ENCODE measurements at regions not wholly inside any gene's neighbourhood (a gene's known extent, or its start where the extent isn't known, plus 50 kb on each side); places are given as distances from the start of the nearest gene placed in this dataset.

DNA sequence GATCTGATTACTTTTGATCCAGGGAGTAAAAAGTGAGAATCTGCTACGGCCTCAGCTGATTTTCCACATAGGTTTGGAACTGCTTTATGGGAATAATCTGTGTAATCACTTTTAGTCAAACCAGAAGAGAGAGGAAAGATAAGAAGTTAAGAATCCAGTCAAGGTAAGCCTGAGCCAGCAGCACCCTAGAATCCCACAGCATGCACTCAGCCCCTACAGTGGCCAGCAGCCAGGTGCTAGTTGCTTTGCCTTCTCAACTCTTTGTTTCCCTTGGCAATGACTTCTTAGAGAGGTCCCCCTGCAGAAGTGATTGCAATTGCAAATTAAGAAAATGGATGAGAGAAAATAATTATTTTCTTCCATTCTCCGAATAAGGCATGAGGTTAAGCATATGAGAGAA is 59.7 kb upstream of the TMED7 start:
- DNase-seq (no peak), ATAC-seq (ENCODE audit: low read depth) (no peak)
- Histone ChIP-seq H3K4me1 (ENCODE audit: control insufficient read depth in 2 of 2, insufficient read depth in 2 of 2, low read length in 2 of 2) (no peaks in the 10 kb centered on the region), H4K20me1 (ENCODE audit: control insufficient read depth, insufficient read depth, low read length, poor library complexity, severe bottlenecking) (no peaks in the 10 kb centered on the region), H3K36me3 (replicated peaks in 1 of 2; ENCODE audit: control extremely low read depth in 1 of 2, control insufficient read depth in 1 of 2, extremely low read depth in 1 of 2, insufficient read depth in 2 of 2, low read length in 1 of 2) (no peaks in the 10 kb centered on the region), H3K4me2 (replicated peaks; ENCODE audit: low read depth, low read length, poor library complexity, severe bottlenecking) (no peak overlapping the region), H3K27ac (ENCODE audit: low read length in 2 of 2) (no peak overlapping the region), H3K27me3 (replicated peaks in 1 of 4; ENCODE audit: control extremely low read depth in 1 of 4, control insufficient read depth in 3 of 4, insufficient read depth in 4 of 4, low read length in 3 of 4) (peaks cover 0 to 4% (median 0%) of the 10 kb centered on the region in 4 experiments), H3K9me3 (ENCODE audit: control extremely low read depth in 1 of 3, control insufficient read depth in 2 of 3, insufficient read depth in 1 of 3, low read length in 2 of 3) (no peaks in the 10 kb centered on the region), H3K4me3 (ENCODE audit: control extremely low read depth in 1 of 5, extremely low read depth in 1 of 5, insufficient read depth in 1 of 5, low read depth in 2 of 5, low read length in 4 of 5) (no peak overlapping the region), H2AFZ (ENCODE audit: insufficient read depth, low read depth, low read length, poor library complexity, severe bottlenecking) (no peak overlapping the region), H3K9ac (ENCODE audit: low read length) (no peak overlapping the region), H3K79me2 (ENCODE audit: control insufficient read depth, insufficient read depth, low read length) (no peaks in the 10 kb centered on the region)
- Mint-ChIP-seq H3K27me3 (peaks cover 13% of the 10 kb centered on the region), H3K9me3 (ENCODE audit: insufficient read depth) (peaks cover 3% of the 10 kb centered on the region), H3K4me3 (no peak overlapping the region), H3K4me1 (no peaks in the 10 kb centered on the region), H3K27ac (no peak overlapping the region)
- POLR2A ChIA-PET: no interaction called here
- no CpG with 5 or more reads among the region's 2 CpGs for WGBS (ENCODE audit: insufficient coverage)
- intact Hi-C loops (cut with micrococcal nuclease): no loop called here
- CTCF ChIA-PET: no interaction called here
- TF ChIP-seq, protein P1, sequence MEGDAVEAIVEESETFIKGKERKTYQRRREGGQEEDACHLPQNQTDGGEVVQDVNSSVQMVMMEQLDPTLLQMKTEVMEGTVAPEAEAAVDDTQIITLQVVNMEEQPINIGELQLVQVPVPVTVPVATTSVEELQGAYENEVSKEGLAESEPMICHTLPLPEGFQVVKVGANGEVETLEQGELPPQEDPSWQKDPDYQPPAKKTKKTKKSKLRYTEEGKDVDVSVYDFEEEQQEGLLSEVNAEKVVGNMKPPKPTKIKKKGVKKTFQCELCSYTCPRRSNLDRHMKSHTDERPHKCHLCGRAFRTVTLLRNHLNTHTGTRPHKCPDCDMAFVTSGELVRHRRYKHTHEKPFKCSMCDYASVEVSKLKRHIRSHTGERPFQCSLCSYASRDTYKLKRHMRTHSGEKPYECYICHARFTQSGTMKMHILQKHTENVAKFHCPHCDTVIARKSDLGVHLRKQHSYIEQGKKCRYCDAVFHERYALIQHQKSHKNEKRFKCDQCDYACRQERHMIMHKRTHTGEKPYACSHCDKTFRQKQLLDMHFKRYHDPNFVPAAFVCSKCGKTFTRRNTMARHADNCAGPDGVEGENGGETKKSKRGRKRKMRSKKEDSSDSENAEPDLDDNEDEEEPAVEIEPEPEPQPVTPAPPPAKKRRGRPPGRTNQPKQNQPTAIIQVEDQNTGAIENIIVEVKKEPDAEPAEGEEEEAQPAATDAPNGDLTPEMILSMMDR (IDR thresholded peaks at IDR 0.05): no peak
- no peak for TF ChIP-seq EZH2 (IDR thresholded peaks at IDR 0.05; ENCODE audit: borderline replicate concordance, insufficient read depth, low read depth, low read length, poor library complexity, severe bottlenecking)

DNA sequence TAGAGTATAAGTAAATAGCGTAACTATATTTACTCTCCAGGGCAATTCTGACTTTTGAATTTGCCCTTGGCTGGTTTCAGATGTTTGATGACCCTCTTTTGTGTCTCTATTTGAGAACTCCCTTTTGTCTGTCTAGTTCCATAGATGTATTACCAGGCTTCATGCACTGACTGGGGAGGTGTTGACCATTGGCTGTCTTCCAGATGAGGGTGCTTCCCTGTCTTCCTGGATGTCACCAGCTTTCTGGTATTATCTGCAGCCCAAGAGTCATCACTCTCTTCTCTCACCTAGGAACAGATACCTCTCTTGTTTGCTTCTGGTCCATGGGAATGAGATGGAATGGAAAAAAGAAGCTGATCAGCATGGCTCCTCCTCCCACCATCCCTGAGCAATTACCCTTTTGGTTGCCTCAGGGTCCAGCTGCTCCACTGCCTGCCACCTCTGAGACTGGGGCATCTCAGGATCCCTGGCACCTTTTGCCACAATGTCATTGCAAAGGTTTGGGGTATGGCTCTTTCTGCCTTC is 58.7 kb upstream of the TMED7 start:
- Histone ChIP-seq H3K9me3 (ENCODE audit: control extremely low read depth in 1 of 3, control insufficient read depth in 2 of 3, insufficient read depth in 1 of 3, low read length in 2 of 3) (no peaks in the 10 kb centered on the region), H3K79me2 (ENCODE audit: control insufficient read depth, insufficient read depth, low read length) (no peaks in the 10 kb centered on the region), H3K4me2 (replicated peaks; ENCODE audit: low read depth, low read length, poor library complexity, severe bottlenecking) (no peak overlapping the region), H3K36me3 (replicated peaks in 1 of 2; ENCODE audit: control extremely low read depth in 1 of 2, control insufficient read depth in 1 of 2, extremely low read depth in 1 of 2, insufficient read depth in 2 of 2, low read length in 1 of 2) (no peaks in the 10 kb centered on the region), H4K20me1 (ENCODE audit: control insufficient read depth, insufficient read depth, low read length, poor library complexity, severe bottlenecking) (no peaks in the 10 kb centered on the region), H3K9ac (ENCODE audit: low read length) (no peak overlapping the region), H3K27me3 (replicated peaks in 1 of 4; ENCODE audit: control extremely low read depth in 1 of 4, control insufficient read depth in 3 of 4, insufficient read depth in 4 of 4, low read length in 3 of 4) (peaks cover 0 to 4% (median 0%) of the 10 kb centered on the region in 4 experiments), H3K27ac (ENCODE audit: low read length in 2 of 2) (no peak overlapping the region), H3K4me3 (ENCODE audit: control extremely low read depth in 1 of 5, extremely low read depth in 1 of 5, insufficient read depth in 1 of 5, low read depth in 2 of 5, low read length in 4 of 5) (no peak overlapping the region), H3K4me1 (ENCODE audit: control insufficient read depth in 2 of 2, insufficient read depth in 2 of 2, low read length in 2 of 2) (no peaks in the 10 kb centered on the region), H2AFZ (ENCODE audit: insufficient read depth, low read depth, low read length, poor library complexity, severe bottlenecking) (no peak overlapping the region)
- Mint-ChIP-seq H3K27ac (no peak overlapping the region), H3K27me3 (peaks cover 13% of the 10 kb centered on the region), H3K4me1 (no peaks in the 10 kb centered on the region), H3K4me3 (no peak overlapping the region), H3K9me3 (ENCODE audit: insufficient read depth) (peaks cover 1% of the 10 kb centered on the region)
- ChIA-PET CTCF (no interaction called here), POLR2A (no interaction called here)
- DNase-seq (no peak), ATAC-seq (ENCODE audit: low read depth) (no peak)
- intact Hi-C loops (cut with micrococcal nuclease): no loop called here
- TF ChIP-seq EZH2 (IDR thresholded peaks at IDR 0.05; ENCODE audit: borderline replicate concordance, insufficient read depth, low read depth, low read length, poor library complexity, severe bottlenecking): no peak
- TF ChIP-seq, protein P1 (IDR thresholded peaks at IDR 0.05): no peak
- no CpG with 5 or more reads among the region's 1 CpG for WGBS (ENCODE audit: insufficient coverage)
